ENCODE measurements at regions not wholly inside any gene's neighbourhood (a gene's known extent, or its start where the extent isn't known, plus 50 kb on each side); places are given as distances from the start of the nearest gene placed in this dataset.

DNA sequence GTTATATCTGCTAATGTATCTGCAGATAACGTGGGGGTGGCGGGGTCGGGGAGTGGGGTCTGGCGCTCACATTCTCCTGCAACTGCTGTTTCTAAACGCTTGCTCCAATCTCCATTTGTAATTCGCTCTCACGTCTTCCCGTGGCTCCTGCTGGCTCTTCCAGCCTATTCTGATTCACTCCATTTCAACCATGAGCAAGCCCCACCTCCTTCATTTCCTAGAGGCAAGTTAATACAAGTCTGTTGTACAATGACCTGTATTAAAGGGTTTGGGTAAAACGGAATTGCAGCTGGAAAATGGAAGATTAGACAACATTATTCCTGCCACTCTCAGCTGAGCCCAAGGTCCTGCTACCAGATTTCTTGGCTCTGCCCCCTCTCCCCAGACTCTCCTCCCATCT lies 132.3 kb downstream of the CSNK2A3 start:
- H3K4me1 ChIP-seq (ENCODE audit: insufficient read depth, poor library complexity, severe bottlenecking), result peaks cover 4% of the 10 kb centered on the region
- TF ChIP-seq, protein P1, sequence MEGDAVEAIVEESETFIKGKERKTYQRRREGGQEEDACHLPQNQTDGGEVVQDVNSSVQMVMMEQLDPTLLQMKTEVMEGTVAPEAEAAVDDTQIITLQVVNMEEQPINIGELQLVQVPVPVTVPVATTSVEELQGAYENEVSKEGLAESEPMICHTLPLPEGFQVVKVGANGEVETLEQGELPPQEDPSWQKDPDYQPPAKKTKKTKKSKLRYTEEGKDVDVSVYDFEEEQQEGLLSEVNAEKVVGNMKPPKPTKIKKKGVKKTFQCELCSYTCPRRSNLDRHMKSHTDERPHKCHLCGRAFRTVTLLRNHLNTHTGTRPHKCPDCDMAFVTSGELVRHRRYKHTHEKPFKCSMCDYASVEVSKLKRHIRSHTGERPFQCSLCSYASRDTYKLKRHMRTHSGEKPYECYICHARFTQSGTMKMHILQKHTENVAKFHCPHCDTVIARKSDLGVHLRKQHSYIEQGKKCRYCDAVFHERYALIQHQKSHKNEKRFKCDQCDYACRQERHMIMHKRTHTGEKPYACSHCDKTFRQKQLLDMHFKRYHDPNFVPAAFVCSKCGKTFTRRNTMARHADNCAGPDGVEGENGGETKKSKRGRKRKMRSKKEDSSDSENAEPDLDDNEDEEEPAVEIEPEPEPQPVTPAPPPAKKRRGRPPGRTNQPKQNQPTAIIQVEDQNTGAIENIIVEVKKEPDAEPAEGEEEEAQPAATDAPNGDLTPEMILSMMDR (IDR thresholded peaks at IDR 0.05; ENCODE audit: poor library complexity, severe bottlenecking), result no peak
- H3K4me3 ChIP-seq (ENCODE audit: severe bottlenecking), result no peak overlapping the region
- H3K27me3 ChIP-seq (ENCODE audit: insufficient read depth, poor library complexity, severe bottlenecking), result no peaks in the 10 kb centered on the region
- no peaks in the 10 kb centered on the region for H3K36me3 ChIP-seq (ENCODE audit: low read depth)
- no peaks in the 10 kb centered on the region for H3K9me3 ChIP-seq (ENCODE audit: severe bottlenecking)
- ATAC-seq (ENCODE audit: low read depth) (peak; percentile 93), DNase-seq (ENCODE audit: low spot score) (no peak)
- no peak overlapping the region for H3K27ac ChIP-seq (ENCODE audit: poor library complexity, severe bottlenecking)

DNA sequence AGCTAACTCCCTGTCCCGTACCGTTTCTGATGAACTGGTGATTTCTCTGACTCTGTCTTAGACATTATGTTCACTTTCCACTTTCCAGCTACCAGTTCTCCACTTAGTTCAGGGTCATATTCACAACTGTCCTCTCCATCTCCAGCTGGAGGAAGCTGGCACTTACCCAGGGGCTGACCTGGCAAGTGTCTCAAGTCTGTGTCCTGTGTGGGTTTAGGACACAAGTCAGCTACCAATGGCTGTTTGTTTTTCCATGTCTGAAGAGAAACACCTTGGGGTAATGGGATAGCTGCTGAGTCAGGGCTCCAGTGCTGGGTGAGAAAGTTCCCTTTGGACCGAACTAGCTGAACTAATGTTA lies 134.4 kb downstream of the CSNK2A3 start:
- 0 out of 3 replicates have a peak, but pooled peaks have one; percentile 17 for ATAC-seq (ENCODE audit: low read depth)
- TF ChIP-seq, protein P1 (IDR thresholded peaks at IDR 0.05; ENCODE audit: poor library complexity, severe bottlenecking), result no peak
- H3K4me3 ChIP-seq (ENCODE audit: severe bottlenecking), result no peak overlapping the region

DNA sequence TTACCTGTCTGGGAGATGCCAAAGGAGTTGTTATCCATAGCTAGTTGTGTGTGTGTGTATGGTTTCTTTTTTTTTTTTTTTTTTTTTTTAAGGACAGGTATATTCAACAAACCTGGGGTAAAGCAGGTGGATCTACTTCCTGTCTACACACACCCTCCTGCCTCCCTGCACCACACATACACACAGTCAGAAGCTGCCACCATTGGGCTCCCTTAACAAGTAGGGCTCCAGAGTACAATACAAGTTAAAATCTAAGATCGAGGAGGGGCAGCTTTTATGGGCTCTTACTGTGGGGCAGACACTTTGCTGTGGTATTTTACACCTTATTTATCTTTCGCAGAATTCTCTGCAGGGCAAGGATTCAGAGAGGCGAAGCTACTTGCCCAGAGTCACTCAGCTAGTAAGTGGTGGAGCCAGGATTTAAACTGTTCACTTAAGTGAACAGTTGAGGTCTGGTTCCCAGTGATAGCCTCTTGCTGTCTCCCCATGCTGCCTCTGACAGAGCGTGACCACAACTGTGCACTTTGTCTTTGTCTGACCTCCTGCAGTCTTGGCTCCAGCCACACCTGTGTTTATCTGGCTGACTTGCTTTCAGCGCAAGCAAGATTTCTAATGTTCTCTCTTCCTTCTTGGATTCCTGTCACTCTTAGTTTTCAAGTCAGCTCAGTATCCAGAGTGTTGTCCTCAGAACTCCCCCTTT lies 135.0 kb downstream of the CSNK2A3 start:
- no peaks in the 10 kb centered on the region for H3K36me3 ChIP-seq (ENCODE audit: low read depth)
- no peak for ATAC-seq (ENCODE audit: low read depth)

More for the DNA sequence above, 134.4 kb downstream of the CSNK2A3 start:
- no peaks in the 10 kb centered on the region for H3K36me3 ChIP-seq (ENCODE audit: low read depth)
- no peaks in the 10 kb centered on the region for H3K9me3 ChIP-seq (ENCODE audit: severe bottlenecking)
- no peak for DNase-seq (ENCODE audit: low spot score)
- peaks cover 4% of the 10 kb centered on the region for H3K4me1 ChIP-seq (ENCODE audit: insufficient read depth, poor library complexity, severe bottlenecking)
- no peak overlapping the region for H3K27ac ChIP-seq (ENCODE audit: poor library complexity, severe bottlenecking)
- no peaks in the 10 kb centered on the region for H3K27me3 ChIP-seq (ENCODE audit: insufficient read depth, poor library complexity, severe bottlenecking)

DNA sequence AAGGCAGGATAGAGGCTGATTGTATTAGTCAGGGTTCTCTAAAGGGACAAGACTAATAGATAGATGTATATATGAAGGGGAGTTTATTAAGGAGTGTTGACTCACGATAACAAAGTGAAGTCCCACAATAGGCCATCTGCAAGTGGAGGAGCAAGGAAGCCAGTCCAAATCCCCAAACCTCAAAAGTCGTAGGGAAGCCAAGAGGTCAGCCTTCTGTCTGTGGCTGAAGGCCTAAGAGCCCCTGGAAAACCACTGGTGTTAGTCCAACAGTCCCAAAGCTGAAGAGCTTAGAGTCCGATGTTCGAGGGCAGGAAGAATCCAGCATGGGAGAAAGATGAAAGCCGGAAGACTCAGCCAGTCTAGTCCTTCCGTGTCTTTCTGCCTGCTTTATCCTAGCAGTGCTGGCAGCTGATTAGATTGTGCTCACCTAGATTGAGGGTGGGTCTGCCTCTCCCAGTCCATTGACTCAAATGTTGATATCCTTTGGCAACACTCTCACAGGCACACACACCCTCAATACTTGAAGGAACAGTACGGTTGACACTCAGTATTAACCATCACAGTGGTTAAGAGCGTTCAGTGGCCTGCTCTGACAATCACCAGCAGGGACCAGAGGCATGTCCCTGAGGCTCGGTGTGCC lies 135.6 kb downstream of the CSNK2A3 start:
- H3K4me3 ChIP-seq (ENCODE audit: severe bottlenecking), result no peak overlapping the region
- peaks cover 4% of the 10 kb centered on the region for H3K4me1 ChIP-seq (ENCODE audit: insufficient read depth, poor library complexity, severe bottlenecking)
- H3K36me3 ChIP-seq (ENCODE audit: low read depth), result no peaks in the 10 kb centered on the region
- DNase-seq (ENCODE audit: low spot score), result no peak
- no peak overlapping the region for H3K27ac ChIP-seq (ENCODE audit: poor library complexity, severe bottlenecking)
- TF ChIP-seq, protein P1 (IDR thresholded peaks at IDR 0.05; ENCODE audit: poor library complexity, severe bottlenecking), result no peak
- no peaks in the 10 kb centered on the region for H3K9me3 ChIP-seq (ENCODE audit: severe bottlenecking)
- H3K27me3 ChIP-seq (ENCODE audit: insufficient read depth, poor library complexity, severe bottlenecking), result no peaks in the 10 kb centered on the region
- no peak for ATAC-seq (ENCODE audit: low read depth)

More for the DNA sequence above, 135.0 kb downstream of the CSNK2A3 start:
- H3K4me1 ChIP-seq (ENCODE audit: insufficient read depth, poor library complexity, severe bottlenecking), result peaks cover 4% of the 10 kb centered on the region
- no peak overlapping the region for H3K27ac ChIP-seq (ENCODE audit: poor library complexity, severe bottlenecking)
- no peak for DNase-seq (ENCODE audit: low spot score)
- TF ChIP-seq, protein P1 (IDR thresholded peaks at IDR 0.05; ENCODE audit: poor library complexity, severe bottlenecking), result no peak
- H3K27me3 ChIP-seq (ENCODE audit: insufficient read depth, poor library complexity, severe bottlenecking), result no peaks in the 10 kb centered on the region
- H3K9me3 ChIP-seq (ENCODE audit: severe bottlenecking), result no peaks in the 10 kb centered on the region
- H3K4me3 ChIP-seq (ENCODE audit: severe bottlenecking), result no peak overlapping the region

DNA sequence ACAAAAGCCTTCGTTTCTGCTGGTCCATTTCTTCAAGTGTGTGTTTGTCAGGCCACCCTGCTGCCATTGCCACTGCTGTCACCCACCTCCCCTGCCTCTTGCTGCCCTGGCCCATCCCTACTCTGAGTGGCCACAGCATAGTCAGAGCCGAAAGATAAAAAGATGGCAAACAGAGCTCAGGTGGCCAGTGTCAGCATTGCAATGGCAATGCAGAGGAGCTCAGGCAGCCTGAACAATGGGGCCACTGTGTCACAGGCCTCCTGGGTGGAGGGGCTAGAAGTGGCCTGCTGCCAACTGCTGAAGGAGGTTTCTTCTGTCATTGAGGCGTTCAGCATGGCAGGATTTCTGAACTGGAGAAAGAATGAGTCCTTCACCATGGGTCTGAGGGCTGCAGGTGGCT lies 137.1 kb downstream of the CSNK2A3 start:
- H3K36me3 ChIP-seq (ENCODE audit: low read depth), result no peaks in the 10 kb centered on the region
- no peak overlapping the region for H3K27ac ChIP-seq (ENCODE audit: poor library complexity, severe bottlenecking)
- DNase-seq (ENCODE audit: low spot score) (no peak), ATAC-seq (ENCODE audit: low read depth) (no peak)
- peaks cover 6% of the 10 kb centered on the region for H3K4me1 ChIP-seq (ENCODE audit: insufficient read depth, poor library complexity, severe bottlenecking)
- TF ChIP-seq, protein P1 (IDR thresholded peaks at IDR 0.05; ENCODE audit: poor library complexity, severe bottlenecking), result no peak
- H3K27me3 ChIP-seq (ENCODE audit: insufficient read depth, poor library complexity, severe bottlenecking), result no peaks in the 10 kb centered on the region
- no peak overlapping the region for H3K4me3 ChIP-seq (ENCODE audit: severe bottlenecking)
- H3K9me3 ChIP-seq (ENCODE audit: severe bottlenecking), result no peaks in the 10 kb centered on the region
